ENCODE measurements at regions not wholly inside any gene's neighbourhood (a gene's known extent, or its start where the extent isn't known, plus 50 kb on each side); places are given as distances from the start of the nearest gene placed in this dataset.

DNA sequence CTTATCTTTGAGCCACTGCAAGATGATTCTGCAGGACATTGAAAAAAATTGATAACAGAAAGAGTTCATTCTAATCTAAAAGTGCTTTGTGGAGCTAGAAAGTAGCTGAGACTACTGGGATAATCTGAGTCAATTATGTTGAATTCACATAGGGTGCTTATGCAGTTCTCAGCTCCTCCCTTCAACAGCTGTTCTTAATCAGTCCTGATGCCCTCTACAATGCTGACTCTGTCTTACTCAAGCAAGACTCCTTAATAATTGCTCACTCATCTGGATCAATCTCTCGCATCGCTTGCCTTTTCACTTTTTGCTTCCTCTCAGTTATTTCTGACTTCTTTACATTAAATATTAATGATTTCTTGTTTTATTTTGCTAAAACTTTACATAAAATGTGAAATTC is 182.1 kb downstream of the PCDH17 start:
- no peaks in the 10 kb centered on the region for H4K20me1 ChIP-seq (ENCODE audit: insufficient read depth)
- H3K27ac ChIP-seq (ENCODE audit: low read depth in 2 of 2, low read length in 1 of 2) = no peak overlapping the region
- 45% methylated on average over 2 of the region's 2 CpGs for WGBS (ENCODE audit: low lambda C conversion rate)
- no peak overlapping the region for H2AFZ ChIP-seq (ENCODE audit: low read depth)
- no peaks in the 10 kb centered on the region for H3K36me3 ChIP-seq (replicated peaks in 1 of 2; ENCODE audit: control insufficient read depth in 1 of 2, insufficient read depth in 2 of 2, low read length in 1 of 2)
- CTCF ChIA-PET = interaction anchor here (0.8 to 1.8 kb wide), 2 partner anchors 10 to 87 kb away, joined by 3 to 5 read pairs; no protein-coding TSS in a partner anchor
- H3F3A ChIP-seq (replicated peaks; ENCODE audit: insufficient read depth) = no peaks in the 10 kb centered on the region
- POLR2A ChIA-PET = no interaction called here
- peak; percentile 28 for DNase-seq
- H3K9me3 ChIP-seq = no peaks in the 10 kb centered on the region
- no peaks in the 10 kb centered on the region for H3K9me2 ChIP-seq
- TF ChIP-seq JUND (IDR thresholded peaks at IDR 0.05) = no peak
- no peak for TF ChIP-seq PBX3 (IDR thresholded peaks at IDR 0.05)
- no peak for TF ChIP-seq RAD21 (IDR thresholded peaks at IDR 0.05; ENCODE audit: low read length)
- TF ChIP-seq SMC3 (IDR thresholded peaks at IDR 0.05; ENCODE audit: low read depth, low read length) = no peak
- 0 out of 2 replicates have a peak, but pooled peaks have one; percentile 12 for TF ChIP-seq GATA2 (CRISPR knock-in tag; IDR thresholded peaks at IDR 0.05)
- no peak for TF ChIP-seq USF2 (IDR thresholded peaks at IDR 0.05; ENCODE audit: borderline replicate concordance, low read depth, low read length)
- no peak for TF ChIP-seq POLR2AphosphoS5 (IDR thresholded peaks at IDR 0.05; ENCODE audit: low read depth, low read length)
- no peaks in the 10 kb centered on the region for H3K79me2 ChIP-seq (ENCODE audit: insufficient read depth)
- no peak overlapping the region for H3K9ac ChIP-seq
- H3K4me1 ChIP-seq (ENCODE audit: control insufficient read depth in 1 of 2, insufficient read depth in 2 of 2, low read depth in 1 of 2, low read length in 1 of 2) = no peaks in the 10 kb centered on the region
- H3K4me2 ChIP-seq = no peak overlapping the region
- H3K27me3 ChIP-seq (ENCODE audit: insufficient read depth) = no peaks in the 10 kb centered on the region
- no peak overlapping the region for H3K4me3 ChIP-seq (ENCODE audit: low read depth in 2 of 2, low read length in 1 of 2)

- Histone ChIP-seq H3K9ac (no peak overlapping the region), H3K4me1 (ENCODE audit: control insufficient read depth in 1 of 2, insufficient read depth in 2 of 2, low read depth in 1 of 2, low read length in 1 of 2) (no peaks in the 10 kb centered on the region), H2AFZ (ENCODE audit: low read depth) (no peak overlapping the region), H4K20me1 (ENCODE audit: insufficient read depth) (no peaks in the 10 kb centered on the region), H3K9me3 (no peaks in the 10 kb centered on the region), H3K27ac (ENCODE audit: low read depth in 2 of 2, low read length in 1 of 2) (no peak overlapping the region), H3K27me3 (ENCODE audit: insufficient read depth) (no peaks in the 10 kb centered on the region), H3K4me2 (no peak overlapping the region), H3F3A (replicated peaks; ENCODE audit: insufficient read depth) (no peaks in the 10 kb centered on the region), H3K4me3 (ENCODE audit: low read depth in 2 of 2, low read length in 1 of 2) (no peak overlapping the region), H3K79me2 (ENCODE audit: insufficient read depth) (no peaks in the 10 kb centered on the region), H3K36me3 (replicated peaks in 1 of 2; ENCODE audit: control insufficient read depth in 1 of 2, insufficient read depth in 2 of 2, low read length in 1 of 2) (no peaks in the 10 kb centered on the region), H3K9me2 (no peaks in the 10 kb centered on the region)
- ChIA-PET CTCF (interaction anchor here (1.2 kb wide), 1 partner anchor 191 kb away, joined by 3 read pairs; no protein-coding TSS in a partner anchor), POLR2A (no interaction called here)
- TF ChIP-seq NRF1 (IDR thresholded peaks at IDR 0.05; ENCODE audit: low read depth, low read length) (no peak), MEF2A (IDR thresholded peaks at IDR 0.05; ENCODE audit: borderline replicate concordance, low read depth) (no peak), CHD2 (IDR thresholded peaks at IDR 0.05; ENCODE audit: low read length, partially characterized antibody) (no peak), EZH2phosphoT487 (IDR thresholded peaks at IDR 0.05; ENCODE audit: borderline replicate concordance, low read depth) (no peak), MXI1 (IDR thresholded peaks at IDR 0.05; ENCODE audit: low read depth, low read length) (no peak), SMC3 (IDR thresholded peaks at IDR 0.05; ENCODE audit: low read depth, low read length) (no peak), EP300 (IDR thresholded peaks at IDR 0.05; ENCODE audit: borderline replicate concordance in 1 of 2, low read depth in 1 of 2, low read length in 1 of 2) (no peak), PBX3 (IDR thresholded peaks at IDR 0.05) (no peak), MAX (IDR thresholded peaks at IDR 0.05; ENCODE audit: low read depth) (no peak), TAF1 (IDR thresholded peaks at IDR 0.05; ENCODE audit: borderline replicate concordance, low read depth, low read length) (no peak), FOXM1 (IDR thresholded peaks at IDR 0.05; ENCODE audit: low read depth) (no peak)
- TF ChIP-seq, protein P1, sequence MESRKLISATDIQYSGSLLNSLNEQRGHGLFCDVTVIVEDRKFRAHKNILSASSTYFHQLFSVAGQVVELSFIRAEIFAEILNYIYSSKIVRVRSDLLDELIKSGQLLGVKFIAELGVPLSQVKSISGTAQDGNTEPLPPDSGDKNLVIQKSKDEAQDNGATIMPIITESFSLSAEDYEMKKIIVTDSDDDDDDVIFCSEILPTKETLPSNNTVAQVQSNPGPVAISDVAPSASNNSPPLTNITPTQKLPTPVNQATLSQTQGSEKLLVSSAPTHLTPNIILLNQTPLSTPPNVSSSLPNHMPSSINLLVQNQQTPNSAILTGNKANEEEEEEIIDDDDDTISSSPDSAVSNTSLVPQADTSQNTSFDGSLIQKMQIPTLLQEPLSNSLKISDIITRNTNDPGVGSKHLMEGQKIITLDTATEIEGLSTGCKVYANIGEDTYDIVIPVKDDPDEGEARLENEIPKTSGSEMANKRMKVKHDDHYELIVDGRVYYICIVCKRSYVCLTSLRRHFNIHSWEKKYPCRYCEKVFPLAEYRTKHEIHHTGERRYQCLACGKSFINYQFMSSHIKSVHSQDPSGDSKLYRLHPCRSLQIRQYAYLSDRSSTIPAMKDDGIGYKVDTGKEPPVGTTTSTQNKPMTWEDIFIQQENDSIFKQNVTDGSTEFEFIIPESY (IDR thresholded peaks at IDR 0.05; ENCODE audit: borderline replicate concordance, low read depth) = no peak
- TF ChIP-seq, protein P2, sequence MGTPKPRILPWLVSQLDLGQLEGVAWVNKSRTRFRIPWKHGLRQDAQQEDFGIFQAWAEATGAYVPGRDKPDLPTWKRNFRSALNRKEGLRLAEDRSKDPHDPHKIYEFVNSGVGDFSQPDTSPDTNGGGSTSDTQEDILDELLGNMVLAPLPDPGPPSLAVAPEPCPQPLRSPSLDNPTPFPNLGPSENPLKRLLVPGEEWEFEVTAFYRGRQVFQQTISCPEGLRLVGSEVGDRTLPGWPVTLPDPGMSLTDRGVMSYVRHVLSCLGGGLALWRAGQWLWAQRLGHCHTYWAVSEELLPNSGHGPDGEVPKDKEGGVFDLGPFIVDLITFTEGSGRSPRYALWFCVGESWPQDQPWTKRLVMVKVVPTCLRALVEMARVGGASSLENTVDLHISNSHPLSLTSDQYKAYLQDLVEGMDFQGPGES (IDR thresholded peaks at IDR 0.05; ENCODE audit: low read depth, low read length) = no peak
- 27% methylated on average over 1 of the region's 1 CpG for WGBS (ENCODE audit: low lambda C conversion rate)
- no peak for DNase-seq
Measured at GRCh38 chr13:57815600-57815999, 184.1 kb downstream of the PCDH17 start.
